ENCODE measurements at regions not wholly inside any gene's neighbourhood (a gene's known extent, or its start where the extent isn't known, plus 50 kb on each side); places are given as distances from the start of the nearest gene placed in this dataset.
A peak's percentile ranks its signal among the peaks of the same experiment; 100 is the strongest.

GRCh38 chr15:39025321-39025720 is 460.7 kb upstream of the RASGRP1 start:
- Histone ChIP-seq H2AFZ (ENCODE audit: low read length) (no peak overlapping the region), H3K4me2 (ENCODE audit: insufficient read depth, low read length, poor library complexity, severe bottlenecking) (no peak overlapping the region), H3K36me3 (replicated peaks in 1 of 2; ENCODE audit: control insufficient read depth in 2 of 2, insufficient read depth in 2 of 2, low read length in 2 of 2) (no peaks in the 10 kb centered on the region), H3K27me3 (ENCODE audit: control insufficient read depth in 3 of 3, insufficient read depth in 3 of 3, low read depth in 1 of 3, low read length in 3 of 3) (no peaks in the 10 kb centered on the region), H3K4me3 (ENCODE audit: low read length in 2 of 2) (no peak overlapping the region), H3K23ac (ENCODE audit: low read depth, low read length, poor library complexity) (no peak overlapping the region), H3K4ac (ENCODE audit: low read length) (no peak overlapping the region), H2BK12ac (ENCODE audit: low read length) (no peak overlapping the region), H2AK5ac (ENCODE audit: low read depth, low read length) (no peak overlapping the region), H4K91ac (ENCODE audit: low read depth, low read length, poor library complexity) (no peak overlapping the region), H2BK120ac (ENCODE audit: low read depth, low read length) (no peak overlapping the region), H3K9ac (ENCODE audit: low read depth, low read length, poor library complexity) (no peak overlapping the region), H2BK5ac (ENCODE audit: low read length) (no peak overlapping the region), H2BK15ac (ENCODE audit: low read length) (no peak overlapping the region), H3K9me3 (replicated peaks in 1 of 2; ENCODE audit: control insufficient read depth in 2 of 2, insufficient read depth in 1 of 2, low read depth in 1 of 2, low read length in 2 of 2) (no peaks in the 10 kb centered on the region), H3K18ac (ENCODE audit: low read length) (no peak overlapping the region), H3K4me1 (ENCODE audit: control insufficient read depth in 2 of 2, insufficient read depth in 1 of 2, low read depth in 1 of 2, low read length in 2 of 2) (no peaks in the 10 kb centered on the region), H3K27ac (replicated peaks; ENCODE audit: low read length) (no peak overlapping the region), H3K79me1 (ENCODE audit: low read depth, low read length) (no peaks in the 10 kb centered on the region), H3K14ac (ENCODE audit: low read length) (no peak overlapping the region), H4K8ac (ENCODE audit: low read depth, low read length) (peak overlapping the region; percentile 75)
- DNase-seq (ENCODE audit: low spot score): no peak
- no CpG with 5 or more reads among the region's 4 CpGs for WGBS, 2 donors (ENCODE audit: extremely low coverage in 2 of 2, insufficient read length in 2 of 2, insufficient replicate concordance in 1 of 2)

DNA sequence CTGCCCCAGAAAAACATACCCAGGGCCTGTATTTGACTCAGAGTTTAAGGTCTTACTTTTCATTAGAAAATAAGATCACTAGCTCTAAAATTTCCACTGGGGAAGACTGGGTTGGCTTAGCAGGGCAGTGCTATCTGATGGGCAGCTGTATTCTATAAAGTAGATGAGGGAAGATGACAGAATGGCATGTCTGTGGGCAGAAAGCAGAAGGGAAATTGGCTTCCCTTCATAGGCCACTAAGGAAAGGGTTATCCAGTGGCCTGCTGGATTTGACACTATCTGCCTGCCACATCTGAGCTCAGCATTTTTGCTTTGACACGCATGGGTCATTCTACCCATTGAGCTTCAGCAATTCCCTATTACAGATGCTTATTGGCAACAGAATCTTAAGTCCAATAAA is 461.3 kb upstream of the RASGRP1 start:
- H2AFZ ChIP-seq (ENCODE audit: low read length): no peak overlapping the region
- no peak overlapping the region for H2BK12ac ChIP-seq (ENCODE audit: low read length)
- H2BK15ac ChIP-seq (ENCODE audit: low read length): no peak overlapping the region
- H3K9me3 ChIP-seq (replicated peaks in 1 of 2; ENCODE audit: control insufficient read depth in 2 of 2, insufficient read depth in 1 of 2, low read depth in 1 of 2, low read length in 2 of 2): no peaks in the 10 kb centered on the region
- H2AK5ac ChIP-seq (ENCODE audit: low read depth, low read length): no peak overlapping the region
- H3K36me3 ChIP-seq (replicated peaks in 1 of 2; ENCODE audit: control insufficient read depth in 2 of 2, insufficient read depth in 2 of 2, low read length in 2 of 2): no peaks in the 10 kb centered on the region
- H3K4me3 ChIP-seq (ENCODE audit: low read length in 2 of 2): no peak overlapping the region
- no peaks in the 10 kb centered on the region for H3K27me3 ChIP-seq (ENCODE audit: control insufficient read depth in 3 of 3, insufficient read depth in 3 of 3, low read depth in 1 of 3, low read length in 3 of 3)
- no CpG with 5 or more reads among the region's 1 CpG for WGBS, 2 donors (ENCODE audit: extremely low coverage in 2 of 2, insufficient read length in 2 of 2, insufficient replicate concordance in 1 of 2)
- no peak overlapping the region for H3K4me2 ChIP-seq (ENCODE audit: insufficient read depth, low read length, poor library complexity, severe bottlenecking)
- no peak overlapping the region for H3K18ac ChIP-seq (ENCODE audit: low read length)
- H3K9ac ChIP-seq (ENCODE audit: low read depth, low read length, poor library complexity): no peak overlapping the region
- no peaks in the 10 kb centered on the region for H3K4me1 ChIP-seq (ENCODE audit: control insufficient read depth in 2 of 2, insufficient read depth in 1 of 2, low read depth in 1 of 2, low read length in 2 of 2)
- no peak overlapping the region for H3K27ac ChIP-seq (replicated peaks; ENCODE audit: low read length)
- no peak overlapping the region for H2BK5ac ChIP-seq (ENCODE audit: low read length)
- H4K91ac ChIP-seq (ENCODE audit: low read depth, low read length, poor library complexity): no peak overlapping the region
- DNase-seq (ENCODE audit: low spot score): no peak
- no peak overlapping the region for H4K8ac ChIP-seq (ENCODE audit: low read depth, low read length)
- H3K14ac ChIP-seq (ENCODE audit: low read length): no peak overlapping the region
- H3K4ac ChIP-seq (ENCODE audit: low read length): no peak overlapping the region
- no peaks in the 10 kb centered on the region for H3K79me1 ChIP-seq (ENCODE audit: low read depth, low read length)
- H2BK120ac ChIP-seq (ENCODE audit: low read depth, low read length): no peak overlapping the region
- H3K23ac ChIP-seq (ENCODE audit: low read depth, low read length, poor library complexity): no peak overlapping the region

DNA sequence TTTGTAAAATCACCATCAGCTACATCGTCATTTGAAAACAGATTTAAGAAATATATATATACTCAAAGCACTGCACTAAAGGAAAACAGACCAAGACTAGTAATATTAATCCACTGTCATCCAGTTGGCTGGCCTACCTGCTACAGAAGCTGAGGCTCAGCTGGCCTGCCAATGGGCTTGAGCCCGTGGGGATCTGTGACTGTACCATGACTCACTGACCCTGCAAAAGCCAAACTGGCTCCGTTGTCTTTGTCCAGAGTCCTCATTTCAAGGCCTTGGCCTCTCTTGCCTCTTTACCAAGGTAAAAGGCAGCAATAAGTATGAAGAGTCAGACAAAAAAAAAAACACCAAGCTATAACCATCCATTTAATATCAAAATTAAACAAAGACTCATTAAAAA is 463.5 kb upstream of the RASGRP1 start:
- no peak overlapping the region for H2BK5ac ChIP-seq (ENCODE audit: low read length)
- H2BK15ac ChIP-seq (ENCODE audit: low read length): no peak overlapping the region
- DNase-seq (ENCODE audit: low spot score): no peak
- no peaks in the 10 kb centered on the region for H3K27me3 ChIP-seq (ENCODE audit: control insufficient read depth in 3 of 3, insufficient read depth in 3 of 3, low read depth in 1 of 3, low read length in 3 of 3)
- H2AK5ac ChIP-seq (ENCODE audit: low read depth, low read length): no peak overlapping the region
- H2BK12ac ChIP-seq (ENCODE audit: low read length): no peak overlapping the region
- H2AFZ ChIP-seq (ENCODE audit: low read length): no peak overlapping the region
- H3K27ac ChIP-seq (replicated peaks; ENCODE audit: low read length): no peak overlapping the region
- H3K23ac ChIP-seq (ENCODE audit: low read depth, low read length, poor library complexity): no peak overlapping the region
- no CpG with 5 or more reads among the region's 3 CpGs for WGBS, 2 donors (ENCODE audit: extremely low coverage in 2 of 2, insufficient read length in 2 of 2, insufficient replicate concordance in 1 of 2)
- H3K9ac ChIP-seq (ENCODE audit: low read depth, low read length, poor library complexity): no peak overlapping the region
- no peaks in the 10 kb centered on the region for H3K9me3 ChIP-seq (replicated peaks in 1 of 2; ENCODE audit: control insufficient read depth in 2 of 2, insufficient read depth in 1 of 2, low read depth in 1 of 2, low read length in 2 of 2)
- H3K79me1 ChIP-seq (ENCODE audit: low read depth, low read length): no peaks in the 10 kb centered on the region
- H3K4me2 ChIP-seq (ENCODE audit: insufficient read depth, low read length, poor library complexity, severe bottlenecking): no peak overlapping the region
- H4K91ac ChIP-seq (ENCODE audit: low read depth, low read length, poor library complexity): no peak overlapping the region
- no peak overlapping the region for H2BK120ac ChIP-seq (ENCODE audit: low read depth, low read length)
- H3K36me3 ChIP-seq (replicated peaks in 1 of 2; ENCODE audit: control insufficient read depth in 2 of 2, insufficient read depth in 2 of 2, low read length in 2 of 2): no peaks in the 10 kb centered on the region
- H4K8ac ChIP-seq (ENCODE audit: low read depth, low read length): no peak overlapping the region
- no peaks in the 10 kb centered on the region for H3K4me1 ChIP-seq (ENCODE audit: control insufficient read depth in 2 of 2, insufficient read depth in 1 of 2, low read depth in 1 of 2, low read length in 2 of 2)
- no peak overlapping the region for H3K4me3 ChIP-seq (ENCODE audit: low read length in 2 of 2)
- no peak overlapping the region for H3K14ac ChIP-seq (ENCODE audit: low read length)
- no peak overlapping the region for H3K4ac ChIP-seq (ENCODE audit: low read length)
- no peak overlapping the region for H3K18ac ChIP-seq (ENCODE audit: low read length)

DNA sequence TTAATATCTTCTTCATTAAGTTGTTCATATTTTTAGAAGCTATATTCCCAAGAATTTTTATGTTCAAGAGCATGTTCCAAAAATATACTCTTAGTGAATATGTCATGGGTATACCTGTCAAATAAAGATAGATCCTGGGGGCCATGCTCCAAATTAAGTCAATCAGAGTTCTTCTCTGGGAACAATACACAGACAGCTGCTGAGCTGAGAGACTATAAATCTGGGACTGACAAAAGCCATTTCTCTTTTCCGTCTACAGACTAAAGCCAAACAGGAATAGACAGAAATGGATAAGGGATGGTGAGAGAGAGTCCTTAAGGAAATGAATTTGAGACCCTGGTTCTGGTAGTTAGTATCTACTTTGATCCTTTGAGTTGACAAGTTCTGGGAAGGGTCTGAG is 465.1 kb upstream of the RASGRP1 start:
- H2BK5ac ChIP-seq (ENCODE audit: low read length): no peak overlapping the region
- WGBS, 2 donors (ENCODE audit: extremely low coverage in 2 of 2, insufficient read length in 2 of 2, insufficient replicate concordance in 1 of 2): no CpG with 5 or more reads among the region's 1 CpG
- H3K79me1 ChIP-seq (ENCODE audit: low read depth, low read length): no peaks in the 10 kb centered on the region
- H2BK12ac ChIP-seq (ENCODE audit: low read length): no peak overlapping the region
- H2AFZ ChIP-seq (ENCODE audit: low read length): no peak overlapping the region
- no peaks in the 10 kb centered on the region for H3K36me3 ChIP-seq (replicated peaks in 1 of 2; ENCODE audit: control insufficient read depth in 2 of 2, insufficient read depth in 2 of 2, low read length in 2 of 2)
- no peak overlapping the region for H3K14ac ChIP-seq (ENCODE audit: low read length)
- no peaks in the 10 kb centered on the region for H3K4me1 ChIP-seq (ENCODE audit: control insufficient read depth in 2 of 2, insufficient read depth in 1 of 2, low read depth in 1 of 2, low read length in 2 of 2)
- no peak overlapping the region for H3K23ac ChIP-seq (ENCODE audit: low read depth, low read length, poor library complexity)
- H2AK5ac ChIP-seq (ENCODE audit: low read depth, low read length): no peak overlapping the region
- no peak overlapping the region for H2BK15ac ChIP-seq (ENCODE audit: low read length)
- H3K4me3 ChIP-seq (ENCODE audit: low read length in 2 of 2): no peak overlapping the region
- no peak overlapping the region for H3K18ac ChIP-seq (ENCODE audit: low read length)
- H4K8ac ChIP-seq (ENCODE audit: low read depth, low read length): no peak overlapping the region
- no peak overlapping the region for H3K27ac ChIP-seq (replicated peaks; ENCODE audit: low read length)
- no peak overlapping the region for H3K4ac ChIP-seq (ENCODE audit: low read length)
- no peak overlapping the region for H3K9ac ChIP-seq (ENCODE audit: low read depth, low read length, poor library complexity)
- H2BK120ac ChIP-seq (ENCODE audit: low read depth, low read length): no peak overlapping the region
- no peak for DNase-seq (ENCODE audit: low spot score)
- H3K4me2 ChIP-seq (ENCODE audit: insufficient read depth, low read length, poor library complexity, severe bottlenecking): no peak overlapping the region
- H3K9me3 ChIP-seq (replicated peaks in 1 of 2; ENCODE audit: control insufficient read depth in 2 of 2, insufficient read depth in 1 of 2, low read depth in 1 of 2, low read length in 2 of 2): no peaks in the 10 kb centered on the region
- no peak overlapping the region for H4K91ac ChIP-seq (ENCODE audit: low read depth, low read length, poor library complexity)
- no peaks in the 10 kb centered on the region for H3K27me3 ChIP-seq (ENCODE audit: control insufficient read depth in 3 of 3, insufficient read depth in 3 of 3, low read depth in 1 of 3, low read length in 3 of 3)

Measured in neuronal stem cell (in vitro differentiated cells).